WTC11 (cell line): ENCODE measurements at regions not wholly inside any gene's neighbourhood (a gene's known extent, or its start where the extent isn't known, plus 50 kb on each side); places are given as distances from the start of the nearest gene placed in this dataset.

Experiments
- ATAC-seq: fragments of 200-7000 bp; cut with Tn5 transposase; 2 replicates; pipeline ENCODE4 v1.10.0; 2021; ENCODE audit warnings: mild to moderate bottlenecking, moderate library complexity
- CTCF ChIA-PET: fragments of 300-600 bp; sonication (Branson Sonifier 250); formaldehyde crosslinking; loops from one replicate; lab custom pipeline; 2021; ENCODE audit warnings: antibody characterized with exemption; lab: Charles Lee
- POLR2A ChIA-PET: fragments of 350-600 bp; sonication (Branson Sonifier 250); formaldehyde crosslinking; loops from one replicate; lab custom pipeline; 2021; ENCODE audit warnings: antibody characterized with exemption; lab: Charles Lee
- DNase-seq: peaks from one replicate; pipeline ENCODE4 v3.0.0; 2021; ENCODE audit warnings: low spot score
- H3K27ac Mint-ChIP-seq: 2 replicates; pipeline ENCODE4 v1.8.0; 2021; ENCODE audit warnings: mixed read lengths
- H3K27me3 Mint-ChIP-seq: 2 replicates; pipeline ENCODE4 v1.8.0; 2021; ENCODE audit warnings: low read depth, mild to moderate bottlenecking, moderate library complexity, mixed read lengths
- H3K36me3 Mint-ChIP-seq: 2 replicates; pipeline ENCODE4 v1.8.0; 2021; ENCODE audit warnings: mixed read lengths
- H3K4me1 Mint-ChIP-seq: 2 replicates; pipeline ENCODE4 v1.8.0; 2022; ENCODE audit warnings: mixed read lengths
- H3K4me3 Mint-ChIP-seq: 2 replicates; pipeline ENCODE4 v1.8.0; 2021; ENCODE audit warnings: mild to moderate bottlenecking, moderate library complexity, mixed read lengths
- H3K9me3 Mint-ChIP-seq: 2 replicates; pipeline ENCODE4 v1.8.0; 2021; ENCODE audit warnings: mixed read lengths
- AFF4 ChIP-seq: sonication (generic); formaldehyde crosslinking; IDR thresholded peaks from 2 replicates; pipeline ENCODE4 v1.8.1; 2023; ENCODE audit warnings: mild to moderate bottlenecking, missing genetic modification reagents, borderline replicate concordance
- ATF1 ChIP-seq: sonication (generic); formaldehyde crosslinking; IDR thresholded peaks from 2 replicates; pipeline ENCODE4 v1.8.1; 2023; ENCODE audit warnings: mild to moderate bottlenecking, moderate library complexity, missing genetic modification reagents
- ATF3 ChIP-seq: sonication (generic); formaldehyde crosslinking; conservative IDR thresholded peaks from 2 replicates; pipeline ENCODE4 v1.8.1; 2022; ENCODE audit warnings: mild to moderate bottlenecking, missing genetic modification reagents
- CBFB ChIP-seq: sonication (generic); formaldehyde crosslinking; IDR thresholded peaks from 2 replicates; pipeline ENCODE4 v1.8.1; 2022; ENCODE audit warnings: mild to moderate bottlenecking, low read depth, missing genetic modification reagents
- CREB1 ChIP-seq: sonication (generic); formaldehyde crosslinking; IDR thresholded peaks from 2 replicates; pipeline ENCODE4 v1.8.0; 2023; ENCODE audit warnings: mild to moderate bottlenecking, missing genetic modification reagents
- CREM ChIP-seq: sonication (generic); formaldehyde crosslinking; IDR thresholded peaks from 2 replicates; pipeline ENCODE4 v1.8.1; 2022; ENCODE audit warnings: mild to moderate bottlenecking, missing genetic modification reagents, moderate library complexity
- EMX1 ChIP-seq: fragments of 250-450 bp; sonication (Bioruptor Pico); IDR thresholded peaks from 2 replicates; pipeline ENCODE4 v1.8.0; 2021; ENCODE audit warnings: mild to moderate bottlenecking
- ESRRA ChIP-seq: sonication (generic); formaldehyde crosslinking; IDR thresholded peaks from 2 replicates; pipeline ENCODE4 v1.8.1; 2022; ENCODE audit warnings: mild to moderate bottlenecking, missing genetic modification reagents, borderline replicate concordance
- ETV6 ChIP-seq: sonication (generic); formaldehyde crosslinking; IDR thresholded peaks from 2 replicates; pipeline ENCODE4 v1.8.1; 2022; ENCODE audit warnings: mild to moderate bottlenecking, missing genetic modification reagents
- JAZF1 ChIP-seq: fragments of 250-450 bp; sonication (Bioruptor Pico); IDR thresholded peaks from 2 replicates; pipeline ENCODE4 v1.9.0; 2021; ENCODE audit warnings: moderate library complexity, mild to moderate bottlenecking, inconsistent platforms
- KAT7 ChIP-seq: sonication (generic); formaldehyde crosslinking; IDR thresholded peaks from 2 replicates; pipeline ENCODE4 v1.8.1; 2023; ENCODE audit warnings: missing genetic modification reagents, mild to moderate bottlenecking, borderline replicate concordance
- NR1H2 ChIP-seq: sonication (generic); formaldehyde crosslinking; IDR thresholded peaks from 2 replicates; pipeline ENCODE4 v1.9.0; 2021; ENCODE audit warnings: mild to moderate bottlenecking, moderate library complexity, missing genetic modification reagents
- PREB ChIP-seq: sonication (generic); formaldehyde crosslinking; IDR thresholded peaks from 2 replicates; pipeline ENCODE4 v1.8.1; 2022; ENCODE audit warnings: mild to moderate bottlenecking, missing genetic modification reagents, moderate library complexity, borderline replicate concordance
- TEAD4 ChIP-seq: sonication (generic); formaldehyde crosslinking; IDR thresholded peaks from 2 replicates; pipeline ENCODE4 v1.8.0; 2022; ENCODE audit warnings: mild to moderate bottlenecking, missing genetic modification reagents
- USF1 ChIP-seq: sonication (generic); formaldehyde crosslinking; IDR thresholded peaks from 2 replicates; pipeline ENCODE4 v1.8.0; 2022; ENCODE audit warnings: mild to moderate bottlenecking, missing genetic modification reagents
- USF2 ChIP-seq: sonication (generic); formaldehyde crosslinking; IDR thresholded peaks from 2 replicates; pipeline ENCODE4 v1.8.1; 2023; ENCODE audit warnings: mild to moderate bottlenecking, missing genetic modification reagents, moderate library complexity
- ZBTB43 ChIP-seq: sonication (generic); formaldehyde crosslinking; IDR thresholded peaks from 2 replicates; pipeline ENCODE4 v1.8.1; 2023; ENCODE audit warnings: mild to moderate bottlenecking, missing genetic modification reagents
- ZNF317 ChIP-seq: sonication (generic); formaldehyde crosslinking; IDR thresholded peaks from 2 replicates; pipeline ENCODE4 v1.8.1; 2023; ENCODE audit warnings: low read depth, mild to moderate bottlenecking, moderate library complexity, missing genetic modification reagents, borderline replicate concordance
- ZSCAN18 ChIP-seq: fragments of 250-450 bp; sonication (Bioruptor Pico); IDR thresholded peaks from 2 replicates; pipeline ENCODE4 v2.1.2; 2022; ENCODE audit warnings: mild to moderate bottlenecking, moderate library complexity

- TF ChIP-seq AFF4 (no peak), ETV6 (CRISPR knock-in tag) (no peak)
- TF ChIP-seq, all 79 proteins: peak for 0
Observed at GRCh38 chr4:81356621-81357020, 115.1 kb downstream of the RASGEF1B start (continued).

- peaks cover 6% of the 10 kb centered on the region for H3K4me1 Mint-ChIP-seq
Observed at GRCh38 chr4:81355136-81355535, 116.6 kb downstream of the RASGEF1B start.

GRCh38 chr4:81353861-81354260, 117.8 kb downstream of the RASGEF1B start:
- Mint-ChIP-seq H3K27me3 (no peaks in the 10 kb centered on the region), H3K27ac (no peak overlapping the region), H3K36me3 (no peaks in the 10 kb centered on the region), H3K9me3 (peaks cover 4% of the 10 kb centered on the region; the same call in 1 of the 2 replicates), H3K4me1 (peaks cover 6% of the 10 kb centered on the region), H3K4me3 (no peak overlapping the region)
- POLR2A ChIA-PET, result no interaction called here
- DNase-seq, result no peak
- no peak for ATAC-seq
- CTCF ChIA-PET, result no interaction called here
- TF ChIP-seq ATF3 (CRISPR knock-in tag) (no peak), TEAD4 (no peak), NR1H2 (CRISPR knock-in tag) (no peak), ZBTB43 (CRISPR knock-in tag) (no peak), USF2 (CRISPR knock-in tag) (no peak), PREB (no peak), JAZF1 (CRISPR knock-in tag) (no peak), ATF1 (CRISPR knock-in tag) (no peak), CREM (CRISPR knock-in tag) (no peak), ESRRA (CRISPR knock-in tag) (no peak), KAT7 (CRISPR knock-in tag) (no peak), USF1 (no peak), ZNF317 (CRISPR knock-in tag) (no peak), CBFB (CRISPR knock-in tag) (no peak), CREB1 (CRISPR knock-in tag) (no peak)

More at GRCh38 chr4:81355136-81355535, 116.6 kb downstream of the RASGEF1B start:
- TF ChIP-seq PREB (no peak), NR1H2 (CRISPR knock-in tag) (no peak), EMX1 (CRISPR knock-in tag) (no peak), ZSCAN18 (CRISPR knock-in tag) (no peak)
- Mint-ChIP-seq H3K4me3 (no peak overlapping the region), H3K9me3 (peaks cover 4% of the 10 kb centered on the region; the same call in 1 of the 2 replicates), H3K36me3 (no peaks in the 10 kb centered on the region), H3K27ac (no peak overlapping the region), H3K27me3 (no peaks in the 10 kb centered on the region)
- DNase-seq (no peak), ATAC-seq (no peak)
- ChIA-PET CTCF (no interaction called here), POLR2A (no interaction called here)
